Adrenal gland (tissue), 9 donors: ENCODE measurements at regions not wholly inside any gene's neighbourhood (a gene's known extent, or its start where the extent isn't known, plus 50 kb on each side); places are given as distances from the start of the nearest gene placed in this dataset.

ENCODE experiments used
- DNase-seq, 7 donors: peaks; one replicate each; pipeline ENCODE4 v3.0.0-alpha.2; 2019 to 2020
- H3K27ac ChIP-seq, 5 donors: fragments of 200-600 bp; sonication (generic) in 4 of 5; 1 replicate in 3 of 5; 2 replicates in 2 of 5; pipeline versions ENCODE4 v1.5.1 to v1.8.0; 2016 to 2020; ENCODE audit warnings: mild to moderate bottlenecking in 1 of 5
- H3K27me3 ChIP-seq: fragments of 200-600 bp; 2 replicates; pipeline ENCODE4 v1.8.0; 2021
- H3K36me3 ChIP-seq, 2 donors: fragments of 200-600 bp; replicated peaks in 1 of 2; 1 replicate in 1 of 2; 2 replicates in 1 of 2; pipeline versions ENCODE4 v1.5.1 to v1.8.0; 2018 to 2022
- H3K4me1 ChIP-seq, 2 donors: fragments of 200-600 bp; replicated peaks in 1 of 2; 1 replicate in 1 of 2; 2 replicates in 1 of 2; pipeline versions ENCODE4 v1.5.1 to v1.8.0; 2018 to 2021
- H3K4me3 ChIP-seq, 4 donors: fragments of 200-600 bp; sonication (generic) in 3 of 4; one replicate each; pipeline ENCODE4 v1.5.1; 2016 to 2018
- H3K9me3 ChIP-seq, 3 donors: fragments of 200-600 bp; sonication (generic) in 1 of 3; replicated peaks in 1 of 3; 1 replicate in 2 of 3; 2 replicates in 1 of 3; pipeline versions ENCODE4 v1.5.1 to v1.8.0; 2016 to 2021
- POLR2A ChIP-seq, 2 donors: fragments of 450-650 bp; IDR thresholded peaks; one replicate each; pipeline ENCODE4 v1.6.1; 2017; ENCODE audit warnings: antibody characterized with exemption in 2 of 2, mild to moderate bottlenecking in 2 of 2, moderate library complexity in 1 of 2
- WGBS, 4 donors: extraction: QIAGEN DNeasy Blood & Tissue Kit in 2 of 4; methylation state at CpG; one replicate each; pipeline versions ENCODE4 v1.1.5 to v1.1.7; 2013 to 2017; 5-methylcytosine and 5-hydroxymethylcytosine counted together
- intact Hi-C, 2 donors: fragments of 100-400 bp; cut with DNase I; formaldehyde crosslinking; loops; one replicate each; pipeline versions ENCODE4 v1.14.1 to v1.15.0; 2022 to 2023
- TF ChIP-seq, protein P1 (sequence below), 6 experiments: fragments of 450-650 bp in 4 of 6; fragments of 200-600 bp in 2 of 6; sonication (generic) in 1 of 6; IDR thresholded peaks; 1 replicate in 5 of 6; 2 replicates in 1 of 6; pipeline versions ENCODE4 v1.5.1 to v1.8.0; 2016 to 2021; ENCODE audit warnings: antibody characterized with exemption in 6 of 6, mild to moderate bottlenecking in 2 of 6, moderate library complexity in 1 of 6
- donor health status: healthy with polysubstance abuse.
- donor health status: Bipolar disorder and iron deficiency.
- donor health status: DM: yes; HTN: yes; CAD: no.
- donor health status: DM: no; HTN: no; CAD: no.
- donor health status: DM: no; HTN: no; CAD: no.

DNA sequence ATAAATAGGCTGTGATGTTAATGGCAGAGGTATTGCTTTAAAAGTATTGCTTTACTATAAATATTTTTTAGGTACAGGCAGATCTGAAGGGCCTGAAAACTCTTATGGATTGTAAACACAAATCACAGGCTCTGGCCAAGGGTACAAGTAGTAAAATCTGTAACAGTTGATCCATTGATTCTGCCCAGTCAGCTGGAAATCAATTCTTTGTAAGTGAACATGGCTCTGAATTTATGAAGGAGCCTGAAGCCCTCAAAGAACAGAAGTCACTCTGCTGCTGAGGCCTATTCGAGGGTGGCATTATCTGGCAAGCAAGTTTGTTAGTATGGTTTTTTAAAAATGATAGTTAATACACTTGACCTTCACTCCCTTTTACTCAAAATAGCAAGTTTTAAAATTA, 834.0 kb upstream of the TMPRSS15 start:
- H3K4me1 ChIP-seq: no peaks in the 10 kb centered on the region
- no peak for DNase-seq
- no peak overlapping the region for H3K27ac ChIP-seq
- no peak overlapping the region for H3K4me3 ChIP-seq
- no peaks in the 10 kb centered on the region for H3K9me3 ChIP-seq
- WGBS, 4 donors: 38 to 67% (median 56%) methylated on average over 1 of the region's 1 CpG
- H3K27me3 ChIP-seq: no peaks in the 10 kb centered on the region
- intact Hi-C loops: no loop called here
- TF ChIP-seq, protein P1, sequence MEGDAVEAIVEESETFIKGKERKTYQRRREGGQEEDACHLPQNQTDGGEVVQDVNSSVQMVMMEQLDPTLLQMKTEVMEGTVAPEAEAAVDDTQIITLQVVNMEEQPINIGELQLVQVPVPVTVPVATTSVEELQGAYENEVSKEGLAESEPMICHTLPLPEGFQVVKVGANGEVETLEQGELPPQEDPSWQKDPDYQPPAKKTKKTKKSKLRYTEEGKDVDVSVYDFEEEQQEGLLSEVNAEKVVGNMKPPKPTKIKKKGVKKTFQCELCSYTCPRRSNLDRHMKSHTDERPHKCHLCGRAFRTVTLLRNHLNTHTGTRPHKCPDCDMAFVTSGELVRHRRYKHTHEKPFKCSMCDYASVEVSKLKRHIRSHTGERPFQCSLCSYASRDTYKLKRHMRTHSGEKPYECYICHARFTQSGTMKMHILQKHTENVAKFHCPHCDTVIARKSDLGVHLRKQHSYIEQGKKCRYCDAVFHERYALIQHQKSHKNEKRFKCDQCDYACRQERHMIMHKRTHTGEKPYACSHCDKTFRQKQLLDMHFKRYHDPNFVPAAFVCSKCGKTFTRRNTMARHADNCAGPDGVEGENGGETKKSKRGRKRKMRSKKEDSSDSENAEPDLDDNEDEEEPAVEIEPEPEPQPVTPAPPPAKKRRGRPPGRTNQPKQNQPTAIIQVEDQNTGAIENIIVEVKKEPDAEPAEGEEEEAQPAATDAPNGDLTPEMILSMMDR (IDR thresholded peaks at IDR 0.05): no peak
- TF ChIP-seq POLR2A (IDR thresholded peaks at IDR 0.05): no peak
- no peaks in the 10 kb centered on the region for H3K36me3 ChIP-seq

GRCh38 chr21:19239696-19240095, 836.1 kb upstream of the TMPRSS15 start:
- intact Hi-C loops: no loop called here
- Histone ChIP-seq H3K36me3 (no peaks in the 10 kb centered on the region), H3K27me3 (no peaks in the 10 kb centered on the region), H3K9me3 (no peaks in the 10 kb centered on the region), H3K4me1 (no peaks in the 10 kb centered on the region), H3K4me3 (no peak overlapping the region), H3K27ac (no peak overlapping the region)
- WGBS, 4 donors: 41 to 58% (median 51%) methylated on average over 1 of the region's 1 CpG
- DNase-seq: no peak
- no peak for TF ChIP-seq POLR2A (IDR thresholded peaks at IDR 0.05)
- TF ChIP-seq, protein P1 (IDR thresholded peaks at IDR 0.05): no peak

DNA sequence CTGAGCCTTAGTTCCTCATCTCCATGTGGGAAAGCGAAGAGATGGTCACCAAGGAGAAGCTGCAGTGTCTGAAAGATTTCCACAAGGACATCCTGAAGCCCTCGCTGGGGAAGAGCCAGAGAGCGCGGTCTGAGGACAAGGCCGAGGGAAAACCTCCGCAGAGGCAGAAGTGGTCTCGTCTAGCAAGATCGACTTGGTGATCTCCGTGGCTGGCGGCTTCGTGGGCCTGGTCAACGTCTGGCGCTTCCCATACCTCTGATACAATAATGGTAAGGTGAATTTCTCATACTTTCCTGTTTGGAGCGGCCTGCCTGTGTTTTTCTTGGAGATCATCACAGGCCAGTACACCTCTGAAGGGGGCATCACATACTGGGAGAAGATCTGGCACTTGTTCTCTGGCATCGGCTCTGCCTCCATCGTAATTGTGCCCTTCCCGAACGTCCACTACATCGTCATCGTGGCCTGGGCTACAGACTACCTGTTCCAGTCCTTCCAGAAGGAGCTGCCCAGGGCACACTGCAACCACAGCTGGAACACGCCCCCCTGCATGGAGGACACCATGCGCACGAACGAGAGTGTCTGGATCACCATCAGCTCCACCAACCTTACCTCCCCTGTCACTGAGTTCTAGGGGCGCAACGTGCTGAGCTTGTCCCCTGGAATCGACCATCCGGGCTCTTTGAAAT, 841.1 kb upstream of the TMPRSS15 start:
- Histone ChIP-seq H3K27me3 (no peaks in the 10 kb centered on the region), H3K4me1 (no peaks in the 10 kb centered on the region), H3K4me3 (no peak overlapping the region), H3K27ac (no peak overlapping the region), H3K36me3 (no peaks in the 10 kb centered on the region), H3K9me3 (no peaks in the 10 kb centered on the region)
- WGBS, 4 donors: 93 to 94% (median 93%) methylated on average over 24 to 28 of the region's 28 CpGs
- TF ChIP-seq, protein P1 (IDR thresholded peaks at IDR 0.05): no peak
- TF ChIP-seq POLR2A (IDR thresholded peaks at IDR 0.05): no peak
- no peak for DNase-seq
- intact Hi-C loops: no loop called here

DNA sequence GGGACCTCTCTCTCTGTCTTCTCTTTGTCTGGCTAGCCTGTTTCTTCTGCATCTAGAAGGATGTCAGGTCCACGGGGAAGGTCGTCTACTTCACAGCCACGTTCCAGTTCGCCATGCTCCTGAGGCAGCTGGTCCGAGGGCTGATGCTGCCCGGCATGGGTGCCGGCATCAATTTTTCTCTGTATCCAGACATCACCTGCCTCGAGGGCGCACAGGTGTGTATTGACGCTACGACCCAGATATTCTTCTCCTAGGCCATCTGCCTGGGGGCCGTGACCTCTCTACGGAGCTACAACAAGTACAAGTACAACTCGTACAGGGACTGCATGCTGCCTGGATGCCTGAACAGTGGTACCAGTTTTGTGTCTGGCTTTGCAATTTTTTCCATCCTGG, 841.6 kb upstream of the TMPRSS15 start:
- Histone ChIP-seq H3K4me3 (no peak overlapping the region), H3K27ac (no peak overlapping the region), H3K27me3 (no peaks in the 10 kb centered on the region), H3K36me3 (no peaks in the 10 kb centered on the region), H3K4me1 (no peaks in the 10 kb centered on the region), H3K9me3 (no peaks in the 10 kb centered on the region)
- TF ChIP-seq, protein P1 (IDR thresholded peaks at IDR 0.05): no peak
- TF ChIP-seq POLR2A (IDR thresholded peaks at IDR 0.05): no peak
- intact Hi-C loops: no loop called here
- no peak for DNase-seq
- 91 to 94% (median 94%) methylated on average over 13 to 14 of the region's 14 CpGs for WGBS, 4 donors
